ENCODE measurements at regions not wholly inside any gene's neighbourhood (a gene's known extent, or its start where the extent isn't known, plus 50 kb on each side); places are given as distances from the start of the nearest gene placed in this dataset.
"Not testable (repeated sequence)": the region's sequence is repeated elsewhere in the genome, so short reads cannot be mapped to it uniquely, and the experiment has no call there.

GRCh38 chr11:23765682-23766252, 731.1 kb upstream of the LUZP2 start:
- peak; percentile 68 for DNase-seq

GRCh38 chr11:23767576-23767975, 729.3 kb upstream of the LUZP2 start:
- no peak for DNase-seq

GRCh38 chr11:23769214-23769613, 727.6 kb upstream of the LUZP2 start:
- no peak for DNase-seq

DNA sequence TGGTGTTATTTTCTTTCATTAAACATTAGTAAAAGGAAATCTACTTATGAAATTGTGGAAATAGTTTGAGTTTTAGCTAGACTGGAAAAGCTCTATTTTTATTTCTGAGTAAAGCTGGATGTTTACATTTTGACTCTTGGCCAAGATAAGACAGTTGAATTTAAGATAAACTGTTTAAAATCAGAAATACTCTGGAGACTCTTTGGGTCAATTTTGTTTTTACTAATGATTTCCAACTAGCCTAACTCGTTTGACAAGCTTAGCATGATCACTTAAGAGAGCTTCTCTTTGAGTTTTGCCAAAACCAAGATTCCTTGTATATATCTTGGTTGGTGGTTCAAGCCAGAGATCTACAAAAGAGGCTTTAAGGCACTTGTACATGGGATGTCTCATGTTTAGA, 724.8 kb upstream of the LUZP2 start:
- no peak for DNase-seq

DNA sequence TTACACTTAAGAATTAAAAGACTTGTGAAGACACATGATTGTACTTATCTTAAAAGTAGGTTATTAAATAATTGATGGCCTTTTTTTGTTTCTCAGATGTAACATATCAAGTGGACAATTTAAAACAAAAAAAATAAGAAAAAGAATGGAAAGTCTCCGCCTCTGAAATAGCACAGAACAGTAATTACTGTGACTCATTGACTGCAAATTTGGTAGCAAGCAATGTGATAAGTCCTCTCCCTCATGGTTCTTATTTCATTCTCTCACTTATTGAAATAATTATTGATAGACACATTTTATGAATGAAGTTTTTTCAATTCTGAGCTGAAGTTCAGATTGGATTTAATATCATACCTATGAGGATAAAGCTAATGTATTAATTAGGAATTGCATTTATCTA, 717.9 kb upstream of the LUZP2 start:
- DNase-seq: peak; percentile 77

GRCh38 chr11:23780231-23780630, 716.6 kb upstream of the LUZP2 start:
- peak; percentile 72 for DNase-seq

- no peak for DNase-seq
Measured at GRCh38 chr11:23781803-23782560, 714.9 kb upstream of the LUZP2 start.

- DNase-seq: not testable (repeated sequence)
Measured at GRCh38 chr11:23786974-23787373, 709.9 kb upstream of the LUZP2 start.

GRCh38 chr11:23789200-23789853, 707.5 kb upstream of the LUZP2 start:
- no peak for DNase-seq

DNA sequence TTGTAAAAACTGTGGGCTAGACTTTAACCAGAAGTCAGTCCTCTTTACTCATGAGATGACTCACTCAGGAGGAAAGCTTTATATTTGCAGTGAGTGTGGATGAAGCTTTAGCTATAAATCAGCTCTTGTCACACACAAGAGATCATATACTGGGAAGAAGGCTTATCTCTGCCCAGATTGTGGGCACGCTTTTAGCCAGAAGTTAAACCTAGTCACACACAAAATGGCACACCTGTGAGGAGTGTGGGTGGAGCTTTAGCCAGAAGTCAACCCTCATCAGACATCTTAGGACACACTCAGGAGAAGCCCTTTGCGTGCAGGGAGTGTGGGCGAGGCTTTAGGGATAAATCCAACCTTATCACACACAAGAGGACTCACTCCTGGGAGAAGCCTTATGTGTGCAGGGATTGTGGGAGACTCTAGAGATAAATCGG, 706.9 kb upstream of the LUZP2 start:
- peak; percentile 82 for DNase-seq

GRCh38 chr11:23797624-23798419, 699.0 kb upstream of the LUZP2 start:
- no peak for DNase-seq

DNA sequence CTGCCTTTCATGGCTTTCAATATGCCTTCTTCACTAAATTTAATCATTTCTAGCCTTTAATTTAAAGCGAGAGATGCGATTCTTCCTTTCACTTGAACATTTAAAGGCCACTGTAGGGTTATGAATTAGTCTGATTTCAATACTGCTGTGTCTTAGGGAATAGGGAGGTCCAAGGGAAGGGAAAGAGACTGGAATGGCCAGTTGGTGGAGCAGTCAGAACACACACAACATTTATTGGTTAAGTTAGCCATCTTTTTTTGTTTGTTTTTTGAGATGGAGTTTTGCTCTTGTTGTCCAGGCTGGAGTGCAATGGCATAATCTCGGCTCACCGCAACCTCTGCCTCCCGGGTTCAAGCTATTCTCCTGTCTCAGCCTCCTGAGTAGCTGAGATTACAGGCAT, 662.5 kb upstream of the LUZP2 start:
- DNase-seq: not testable (repeated sequence)

DNA sequence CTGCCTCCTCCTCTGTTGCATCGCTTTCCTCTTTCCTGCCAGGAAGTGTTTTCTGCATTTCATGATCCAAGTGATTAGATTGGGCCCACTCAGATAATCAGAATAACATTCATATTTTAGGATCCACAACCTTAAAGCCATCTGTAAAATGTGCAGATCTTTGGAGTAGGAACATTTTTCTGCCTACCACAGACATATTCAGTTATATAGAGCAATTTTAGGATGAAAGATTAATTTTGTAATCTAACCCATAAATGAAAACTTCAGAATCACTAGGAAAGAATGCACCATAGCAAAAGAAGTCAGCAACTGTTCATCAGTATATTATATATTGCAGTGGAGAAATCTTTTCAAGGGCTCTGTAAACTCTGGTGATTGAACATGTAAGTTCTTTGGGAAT, 659.9 kb upstream of the LUZP2 start:
- peak; percentile 61 for DNase-seq

GRCh38 chr11:23840872-23841271, 656.0 kb upstream of the LUZP2 start:
- DNase-seq: no peak

DNA sequence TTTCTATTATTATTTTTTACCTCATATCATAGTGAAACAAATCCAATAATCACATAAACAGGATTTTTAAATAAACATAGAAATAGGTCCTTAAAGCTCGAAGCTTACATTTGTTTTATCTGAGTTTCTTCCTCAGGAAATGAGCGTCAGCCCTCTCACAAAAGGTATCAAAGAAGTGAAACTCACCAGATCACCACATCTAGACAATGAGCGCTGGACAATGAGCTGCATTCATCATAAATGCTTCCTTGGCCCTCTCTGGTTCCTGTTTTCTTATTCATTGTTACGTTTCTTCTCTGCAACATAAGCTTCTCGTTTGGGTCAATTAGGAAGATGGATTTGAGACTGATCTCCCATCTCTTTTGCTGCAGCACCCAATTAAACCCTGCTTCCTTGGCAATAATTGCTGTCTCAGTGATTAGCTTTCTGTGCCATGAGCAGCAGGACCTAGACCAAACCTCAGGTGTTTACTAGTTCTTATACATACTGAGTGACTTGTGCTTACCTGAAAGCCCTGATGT, 649.9 kb upstream of the LUZP2 start:
- DNase-seq: no peak

DNA sequence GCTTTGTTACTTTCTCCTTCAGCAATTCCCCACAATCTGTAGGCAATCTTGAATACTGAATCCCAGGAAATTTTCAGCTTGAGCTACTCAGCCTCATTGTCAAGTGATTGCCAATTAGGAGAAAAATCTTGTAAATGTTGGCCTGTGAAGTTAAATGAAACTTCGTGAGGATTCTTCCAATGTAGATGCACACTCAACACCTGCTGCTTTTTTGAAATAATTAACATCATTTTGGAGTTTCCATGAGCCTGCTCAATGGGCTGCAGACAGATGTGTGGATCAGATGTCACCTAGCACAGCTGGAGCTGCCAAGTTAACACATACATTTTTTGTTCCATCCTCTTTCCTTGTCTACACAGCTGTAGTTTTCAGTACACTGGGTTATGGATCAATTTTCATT, 645.6 kb upstream of the LUZP2 start:
- no peak for DNase-seq

- DNase-seq: peak; percentile 78
Measured at GRCh38 chr11:23856654-23857053, 640.2 kb upstream of the LUZP2 start.

DNA sequence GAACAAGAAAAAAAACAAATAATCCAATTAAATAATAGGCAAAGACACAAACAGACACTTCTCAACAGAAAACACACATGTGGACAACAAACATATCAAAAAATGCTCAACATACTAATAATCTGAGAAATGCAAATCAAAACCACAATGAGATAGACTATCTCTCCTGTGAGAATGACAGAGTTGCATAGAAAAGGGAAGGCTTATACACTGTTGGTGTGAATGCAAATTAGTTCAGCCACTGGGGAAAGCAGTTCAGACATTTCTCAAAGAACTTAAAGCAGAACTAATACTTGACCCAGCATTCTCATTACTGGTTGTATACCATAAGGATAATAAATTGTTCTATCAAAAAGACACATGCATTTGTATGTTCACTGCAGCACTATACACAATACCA, 637.8 kb upstream of the LUZP2 start:
- no peak for DNase-seq

GRCh38 chr11:23861615-23862014, 635.2 kb upstream of the LUZP2 start:
- DNase-seq: no peak

DNA sequence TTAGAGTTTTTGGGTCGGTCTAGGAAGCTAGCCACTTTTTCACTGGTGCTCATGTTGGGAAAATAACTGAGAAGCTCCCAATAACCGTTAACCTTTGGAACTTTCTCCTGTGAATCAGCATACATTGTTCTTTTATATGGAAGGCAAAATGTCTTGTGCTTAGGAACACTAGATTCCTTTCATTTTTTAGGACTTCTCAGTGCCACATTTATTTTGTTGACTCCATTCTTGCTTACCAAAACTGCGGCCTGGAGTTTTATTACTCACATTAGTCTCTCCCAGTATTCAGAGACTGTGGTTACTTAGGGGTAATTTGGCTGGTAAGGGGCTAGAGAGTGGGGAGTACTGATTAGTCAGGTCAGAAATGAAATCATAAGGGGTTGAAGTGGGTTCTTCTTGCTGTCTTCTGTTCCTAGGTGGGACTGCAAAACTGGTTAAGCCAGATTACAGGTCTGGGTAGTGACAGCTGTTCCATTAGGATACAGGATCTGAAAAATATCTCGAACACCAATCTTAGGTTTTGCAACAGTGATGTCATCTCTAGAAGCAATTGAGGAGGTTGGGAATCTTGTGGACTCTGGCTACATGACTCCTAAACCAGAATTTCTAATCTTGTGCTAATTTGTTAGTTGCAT, 631.4 kb upstream of the LUZP2 start:
- DNase-seq: no peak

- DNase-seq: peak; percentile 17
Measured at GRCh38 chr11:23866641-23867040, 630.2 kb upstream of the LUZP2 start.

DNA sequence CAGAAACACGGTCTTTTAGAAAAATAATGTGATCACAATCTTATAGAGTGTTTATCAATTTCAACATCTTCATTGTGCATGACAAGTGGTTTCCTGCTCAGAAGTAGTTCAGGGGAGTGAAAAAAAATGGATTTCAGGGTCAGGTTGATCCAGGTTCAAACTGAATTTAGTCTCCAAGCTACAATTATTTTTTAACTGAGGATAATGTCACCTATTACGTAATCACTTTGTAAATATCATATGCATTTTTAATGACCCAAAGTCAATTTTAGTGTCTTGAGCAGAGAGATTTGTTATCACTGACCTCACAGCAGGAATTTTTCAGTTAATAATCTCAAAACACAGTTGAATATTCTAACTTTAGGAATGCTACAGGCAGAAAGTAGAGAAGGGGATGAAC, 627.2 kb upstream of the LUZP2 start:
- no peak for DNase-seq
